ENCODE measurements at regions not wholly inside any gene's neighbourhood (a gene's known extent, or its start where the extent isn't known, plus 50 kb on each side); places are given as distances from the start of the nearest gene placed in this dataset.

DNA sequence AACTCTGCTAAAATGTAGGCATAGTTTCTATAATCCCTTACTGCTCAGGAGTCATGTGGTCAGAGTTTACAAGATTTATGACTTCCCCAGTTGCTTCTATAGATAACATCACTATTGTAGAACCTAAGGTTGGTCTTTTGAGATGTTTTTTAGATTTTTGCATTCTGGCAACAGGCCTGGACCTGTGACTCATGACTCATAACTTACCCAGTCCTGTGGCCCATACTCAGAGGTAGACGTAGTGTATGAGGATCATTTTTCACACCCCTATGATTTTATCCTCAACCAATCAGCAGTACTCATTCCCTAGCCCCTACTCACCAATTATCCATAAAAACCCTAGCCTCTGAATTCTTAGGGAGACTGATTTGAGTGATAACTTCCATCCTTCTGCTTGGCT lies 384.4 kb upstream of the DDI1 start:
- Histone ChIP-seq H3K36me3 (ENCODE audit: control insufficient read depth, insufficient read depth, low read length) (no peaks in the 10 kb centered on the region), H3K27me3 (replicated peaks; ENCODE audit: control insufficient read depth, insufficient read depth, low read length) (no peaks in the 10 kb centered on the region), H3K4me3 (replicated peaks; ENCODE audit: low read depth, low read length) (no peak overlapping the region)
- TF ChIP-seq, protein P1, sequence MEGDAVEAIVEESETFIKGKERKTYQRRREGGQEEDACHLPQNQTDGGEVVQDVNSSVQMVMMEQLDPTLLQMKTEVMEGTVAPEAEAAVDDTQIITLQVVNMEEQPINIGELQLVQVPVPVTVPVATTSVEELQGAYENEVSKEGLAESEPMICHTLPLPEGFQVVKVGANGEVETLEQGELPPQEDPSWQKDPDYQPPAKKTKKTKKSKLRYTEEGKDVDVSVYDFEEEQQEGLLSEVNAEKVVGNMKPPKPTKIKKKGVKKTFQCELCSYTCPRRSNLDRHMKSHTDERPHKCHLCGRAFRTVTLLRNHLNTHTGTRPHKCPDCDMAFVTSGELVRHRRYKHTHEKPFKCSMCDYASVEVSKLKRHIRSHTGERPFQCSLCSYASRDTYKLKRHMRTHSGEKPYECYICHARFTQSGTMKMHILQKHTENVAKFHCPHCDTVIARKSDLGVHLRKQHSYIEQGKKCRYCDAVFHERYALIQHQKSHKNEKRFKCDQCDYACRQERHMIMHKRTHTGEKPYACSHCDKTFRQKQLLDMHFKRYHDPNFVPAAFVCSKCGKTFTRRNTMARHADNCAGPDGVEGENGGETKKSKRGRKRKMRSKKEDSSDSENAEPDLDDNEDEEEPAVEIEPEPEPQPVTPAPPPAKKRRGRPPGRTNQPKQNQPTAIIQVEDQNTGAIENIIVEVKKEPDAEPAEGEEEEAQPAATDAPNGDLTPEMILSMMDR (IDR thresholded peaks at IDR 0.05; ENCODE audit: insufficient read depth, low read length, poor library complexity, severe bottlenecking) = no peak
- DNase-seq (ENCODE audit: extremely low read depth, insufficient read length) = no peak

DNA sequence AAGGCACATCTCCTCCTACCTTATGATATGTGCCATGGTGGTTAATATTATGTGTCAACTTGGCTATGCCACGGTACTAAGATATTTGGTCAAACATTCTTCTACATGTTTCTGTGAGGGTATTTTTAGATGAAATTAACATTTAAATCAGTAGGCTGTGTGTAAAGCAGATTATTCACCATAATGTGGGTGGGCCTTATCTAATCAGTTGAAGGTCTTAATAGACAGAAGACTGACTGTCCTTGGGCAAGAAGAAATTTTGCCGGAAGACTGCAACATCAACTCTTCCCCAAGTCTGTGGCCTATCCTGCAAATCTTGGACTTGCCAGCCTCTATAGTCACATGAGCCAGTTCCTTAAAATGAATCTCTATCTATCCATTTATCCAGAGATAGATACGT lies 380.1 kb upstream of the DDI1 start:
- no peak for DNase-seq (ENCODE audit: extremely low read depth, insufficient read length)

DNA sequence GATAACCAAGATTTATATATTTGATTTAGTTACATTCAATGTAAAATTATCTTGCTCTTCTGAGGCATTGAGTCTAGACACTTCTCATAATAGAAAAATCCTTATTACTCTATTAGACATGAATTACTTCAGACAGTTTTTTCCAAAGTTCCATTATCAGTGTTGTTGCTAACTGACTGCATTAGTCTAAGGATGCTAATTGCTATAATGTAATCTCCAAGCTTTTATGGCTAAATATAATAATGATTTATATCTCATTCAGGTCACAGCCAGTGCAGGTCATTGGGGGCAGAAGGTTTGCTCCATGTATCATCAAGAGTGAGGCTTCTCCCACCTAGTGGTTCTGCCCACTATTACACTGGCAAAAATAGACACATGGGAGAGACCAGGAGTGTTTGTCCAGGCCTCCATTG lies 377.2 kb upstream of the DDI1 start:
- H3K36me3 ChIP-seq (ENCODE audit: control insufficient read depth, insufficient read depth, low read length) = no peaks in the 10 kb centered on the region
- no peak overlapping the region for H3K4me3 ChIP-seq (replicated peaks; ENCODE audit: low read depth, low read length)
- no peak for DNase-seq (ENCODE audit: extremely low read depth, insufficient read length)
- TF ChIP-seq, protein P1 (IDR thresholded peaks at IDR 0.05; ENCODE audit: insufficient read depth, low read length, poor library complexity, severe bottlenecking) = no peak
- H3K27me3 ChIP-seq (replicated peaks; ENCODE audit: control insufficient read depth, insufficient read depth, low read length) = no peaks in the 10 kb centered on the region

More for the DNA sequence above, 380.1 kb upstream of the DDI1 start:
- no peaks in the 10 kb centered on the region for H3K27me3 ChIP-seq (replicated peaks; ENCODE audit: control insufficient read depth, insufficient read depth, low read length)
- H3K36me3 ChIP-seq (ENCODE audit: control insufficient read depth, insufficient read depth, low read length) = no peaks in the 10 kb centered on the region
- TF ChIP-seq, protein P1 (IDR thresholded peaks at IDR 0.05; ENCODE audit: insufficient read depth, low read length, poor library complexity, severe bottlenecking) = no peak
- no peak overlapping the region for H3K4me3 ChIP-seq (replicated peaks; ENCODE audit: low read depth, low read length)

DNA sequence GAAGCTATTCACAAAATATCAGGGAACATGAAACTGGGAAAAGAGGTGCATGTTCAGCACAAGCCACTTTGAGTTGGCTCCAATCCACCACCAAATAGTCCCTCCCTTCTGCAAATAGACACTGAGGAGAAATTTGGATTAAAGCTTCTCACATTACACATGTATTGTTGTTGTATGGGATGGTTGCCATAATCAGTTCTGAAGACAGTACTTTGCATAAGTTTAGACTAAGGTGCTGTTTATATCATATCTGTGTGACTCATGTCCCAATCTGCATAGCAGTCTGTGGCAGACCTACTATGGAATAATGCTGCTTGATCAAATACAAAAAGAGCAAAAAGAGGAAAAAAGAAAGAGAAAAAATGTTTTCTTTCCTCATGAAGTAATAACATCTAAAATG lies 376.7 kb upstream of the DDI1 start:
- no peak for DNase-seq (ENCODE audit: extremely low read depth, insufficient read length)
- no peak overlapping the region for H3K4me3 ChIP-seq (replicated peaks; ENCODE audit: low read depth, low read length)
- no peaks in the 10 kb centered on the region for H3K36me3 ChIP-seq (ENCODE audit: control insufficient read depth, insufficient read depth, low read length)
- TF ChIP-seq, protein P1 (IDR thresholded peaks at IDR 0.05; ENCODE audit: insufficient read depth, low read length, poor library complexity, severe bottlenecking) = no peak
- no peaks in the 10 kb centered on the region for H3K27me3 ChIP-seq (replicated peaks; ENCODE audit: control insufficient read depth, insufficient read depth, low read length)

DNA sequence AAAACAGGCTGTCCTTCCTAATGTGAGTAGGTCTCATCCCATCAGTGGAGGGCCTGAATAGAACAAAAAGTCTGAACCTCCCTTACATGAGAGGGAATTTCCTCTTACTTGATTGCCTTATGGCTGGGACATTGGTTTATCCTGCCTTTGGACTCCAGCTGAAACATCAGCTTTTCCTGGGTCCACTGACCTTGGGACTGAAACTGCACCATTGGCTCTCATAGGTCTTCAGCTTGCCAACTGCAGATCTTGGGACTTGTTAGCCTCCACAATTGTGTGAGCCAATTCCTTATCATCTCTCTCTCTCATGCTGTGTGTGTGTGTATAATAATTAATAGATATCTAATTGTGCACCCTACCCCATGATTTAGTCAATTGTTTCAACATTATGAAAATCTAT lies 375.3 kb upstream of the DDI1 start:
- Histone ChIP-seq H3K36me3 (ENCODE audit: control insufficient read depth, insufficient read depth, low read length) (no peaks in the 10 kb centered on the region), H3K27me3 (replicated peaks; ENCODE audit: control insufficient read depth, insufficient read depth, low read length) (no peaks in the 10 kb centered on the region; the same call in 1 of the 2 replicates), H3K4me3 (replicated peaks; ENCODE audit: low read depth, low read length) (no peak overlapping the region)
- DNase-seq (ENCODE audit: extremely low read depth, insufficient read length) = no peak
- TF ChIP-seq, protein P1 (IDR thresholded peaks at IDR 0.05; ENCODE audit: insufficient read depth, low read length, poor library complexity, severe bottlenecking) = no peak

DNA sequence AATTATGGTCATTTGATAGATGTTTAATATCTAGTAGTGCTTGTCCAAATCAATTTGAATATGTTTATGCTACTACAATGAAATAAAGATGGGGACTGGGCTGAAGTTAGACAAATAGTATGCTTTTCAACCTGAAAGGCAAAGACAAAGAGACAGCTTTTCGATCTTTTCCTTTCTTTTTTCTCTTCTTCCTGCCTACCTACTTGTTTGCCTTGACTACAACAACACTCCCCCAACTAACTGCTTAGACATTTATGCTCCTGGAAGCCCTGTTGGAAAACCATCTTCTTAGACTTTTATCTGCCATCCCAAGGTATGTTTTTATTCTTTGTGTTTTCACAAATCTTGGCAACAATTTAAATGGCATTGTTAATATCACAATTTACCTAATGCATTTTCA lies 374.4 kb upstream of the DDI1 start:
- TF ChIP-seq, protein P1 (IDR thresholded peaks at IDR 0.05; ENCODE audit: insufficient read depth, low read length, poor library complexity, severe bottlenecking) = no peak
- DNase-seq (ENCODE audit: extremely low read depth, insufficient read length) = no peak
- Histone ChIP-seq H3K27me3 (replicated peaks; ENCODE audit: control insufficient read depth, insufficient read depth, low read length) (no peaks in the 10 kb centered on the region; the same call in 1 of the 2 replicates), H3K4me3 (replicated peaks; ENCODE audit: low read depth, low read length) (no peak overlapping the region), H3K36me3 (ENCODE audit: control insufficient read depth, insufficient read depth, low read length) (no peaks in the 10 kb centered on the region)
